DMS114 treated with DMSO at 0.1 percent for 48 hours (cell line): ENCODE measurements at regions not wholly inside any gene's neighbourhood (a gene's known extent, or its start where the extent isn't known, plus 50 kb on each side); places are given as distances from the start of the nearest gene placed in this dataset.
"Not testable (repeated sequence)": the region's sequence is repeated elsewhere in the genome, so short reads cannot be mapped to it uniquely, and the experiment has no call there.

ENCODE experiments used
- DNase-seq: peaks from one replicate; lab custom pipeline; 2025; ENCODE audit not compliant: unreplicated experiment; lab: John Stamatoyannopoulos, UW

DNA sequence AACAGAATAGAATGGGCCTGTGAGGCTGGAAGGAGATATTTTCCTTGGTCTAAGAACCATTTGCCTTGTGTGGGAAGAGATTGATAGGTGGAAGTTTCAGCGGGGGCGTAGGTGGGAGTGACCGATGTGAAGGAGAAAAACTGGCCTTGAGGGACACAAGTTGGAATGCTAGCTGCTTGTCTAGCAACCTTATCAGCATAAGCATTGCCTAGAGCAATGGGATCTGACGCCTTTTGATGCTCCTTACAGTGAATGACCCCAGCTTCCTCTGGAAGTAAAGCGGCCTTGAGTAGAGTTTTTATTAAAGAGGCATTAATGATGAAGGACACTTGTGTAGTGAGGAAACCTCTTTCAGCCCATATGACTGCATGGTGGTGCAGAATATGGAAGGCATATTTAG is 843.8 kb upstream of the ANO3 start:
- not testable (repeated sequence) for DNase-seq

DNA sequence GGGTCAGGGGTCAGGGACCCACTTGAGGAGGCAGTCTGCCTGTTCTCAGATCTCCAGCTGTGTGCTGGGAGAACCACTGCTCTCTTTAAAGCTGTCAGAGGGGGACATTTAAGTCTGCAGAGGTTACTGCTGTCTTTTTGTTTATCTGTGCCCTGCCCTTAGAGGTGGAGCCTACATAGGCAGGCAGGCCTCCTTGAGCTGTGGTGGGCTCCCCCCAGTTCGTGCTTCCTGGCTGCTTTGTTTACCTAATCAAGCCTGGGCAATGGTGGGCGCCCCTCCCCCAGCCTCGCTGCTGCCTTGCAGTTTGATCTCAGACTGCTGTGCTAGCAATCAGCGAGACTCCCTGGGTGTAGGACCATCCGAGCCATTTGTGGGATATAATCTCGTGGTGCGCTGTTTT is 830.5 kb upstream of the ANO3 start:
- DNase-seq, result not testable (repeated sequence)

DNA sequence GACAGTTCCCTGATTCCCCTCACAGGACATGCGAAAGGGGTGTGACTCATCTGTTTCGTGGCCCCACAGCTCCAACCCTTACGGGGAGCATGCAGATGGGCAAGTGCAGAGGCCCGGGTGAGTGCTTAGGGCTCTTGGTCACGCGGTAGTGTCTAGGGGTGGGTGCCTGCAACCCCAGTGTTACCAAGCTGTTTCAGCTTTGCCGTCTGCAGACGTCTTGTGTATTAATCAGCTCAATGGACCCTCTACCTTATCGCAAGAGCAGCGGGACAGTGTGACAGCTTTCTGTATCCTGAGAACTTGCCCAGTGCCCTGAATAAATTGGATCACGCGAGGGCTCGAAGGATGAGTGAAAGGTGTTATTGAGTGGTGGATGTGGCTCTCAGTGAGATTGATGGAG is 816.4 kb upstream of the ANO3 start:
- no peak for DNase-seq

DNA sequence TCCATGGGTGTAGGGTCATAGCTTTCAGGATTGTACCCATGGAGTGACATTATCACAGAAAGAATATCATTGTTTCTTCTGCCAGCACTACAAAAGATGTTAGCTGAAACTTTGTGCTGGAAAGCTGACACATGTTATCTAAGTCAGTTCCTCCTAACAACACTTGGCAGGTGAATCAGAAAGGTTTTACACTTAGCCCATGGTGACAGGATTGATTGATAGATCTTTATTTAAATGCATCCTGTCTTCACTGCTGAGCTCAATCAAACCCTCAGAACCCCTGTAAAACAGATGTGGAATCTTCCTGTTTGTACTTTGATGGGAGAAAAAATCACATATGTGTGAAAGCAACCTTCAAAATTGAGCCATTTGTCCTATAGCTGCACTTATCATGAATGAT is 811.5 kb upstream of the ANO3 start:
- DNase-seq, result no peak

DNA sequence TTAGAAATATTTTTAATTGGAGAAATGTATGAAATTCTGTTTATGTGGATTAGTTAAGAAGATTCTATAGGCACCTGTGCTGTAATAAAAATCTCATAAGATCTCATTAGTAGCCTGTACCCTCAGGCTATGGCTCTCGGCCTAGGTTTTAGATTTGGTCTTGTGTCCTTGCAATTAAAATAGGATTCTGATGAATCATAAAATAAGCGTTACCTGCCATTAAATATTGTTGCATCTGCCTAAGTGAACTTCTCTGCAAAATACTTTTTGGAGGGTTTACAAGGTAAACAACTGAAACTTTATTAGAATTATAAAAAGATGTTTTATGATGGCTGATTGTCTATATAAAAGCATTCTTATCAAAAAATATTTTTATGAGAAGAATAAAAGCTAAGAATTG is 804.1 kb upstream of the ANO3 start:
- no peak for DNase-seq

DNA sequence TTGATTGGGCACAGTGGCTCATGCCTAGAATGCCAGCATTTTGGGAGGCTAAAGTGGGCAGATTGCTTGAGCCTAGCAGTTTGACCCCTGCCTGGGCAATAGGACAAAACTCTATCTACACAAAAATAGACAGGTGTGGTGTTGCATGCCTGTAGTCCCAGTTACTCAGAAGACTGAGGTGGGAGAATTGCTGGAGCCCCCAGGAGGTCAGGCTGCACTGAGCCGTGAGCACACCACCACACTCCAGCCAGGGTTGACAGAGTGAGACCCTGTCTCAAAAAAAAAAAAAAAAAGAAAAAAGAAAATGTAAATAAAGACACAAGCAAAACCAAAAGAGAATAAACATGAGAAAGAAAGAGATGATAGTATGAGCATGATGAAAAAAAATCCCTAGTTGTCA is 802.4 kb upstream of the ANO3 start:
- DNase-seq, result no peak

DNA sequence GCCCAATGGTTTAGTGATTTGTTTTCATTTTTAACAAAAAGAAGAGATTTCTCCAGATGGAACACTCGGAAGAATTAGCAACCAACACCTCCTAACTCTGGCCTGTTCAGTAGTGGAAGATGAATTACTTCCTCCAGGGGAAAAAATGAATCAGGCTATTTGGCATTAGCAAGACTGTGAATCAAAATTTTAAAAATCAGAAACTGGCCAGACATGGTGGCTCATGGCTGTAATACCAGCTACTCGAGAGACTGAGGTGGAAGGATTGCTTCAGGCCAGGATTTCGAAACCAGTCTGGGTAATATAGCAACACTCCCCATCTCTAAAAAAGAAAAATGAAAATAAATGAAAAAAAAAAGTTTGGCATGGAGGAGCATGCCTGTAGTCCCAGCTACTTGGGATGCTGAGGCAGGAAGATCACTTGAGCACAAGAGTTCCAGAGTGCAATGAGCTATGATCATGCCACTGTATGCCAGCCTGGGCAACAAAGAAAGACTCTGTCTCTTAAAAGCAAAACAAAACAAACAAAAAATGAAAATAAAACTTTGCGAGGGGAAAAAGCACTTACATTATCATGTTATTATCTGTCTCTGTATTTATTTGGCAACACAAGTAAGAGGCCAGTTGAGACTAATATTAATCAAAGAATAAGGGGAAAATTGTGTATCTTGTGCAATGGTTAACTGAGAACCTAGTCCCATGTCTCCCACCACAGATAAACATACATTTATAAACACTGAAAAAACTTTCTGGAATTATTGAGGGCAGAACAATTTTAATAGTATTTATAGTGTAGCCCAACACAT is 796.3 kb upstream of the ANO3 start:
- no peak for DNase-seq

DNA sequence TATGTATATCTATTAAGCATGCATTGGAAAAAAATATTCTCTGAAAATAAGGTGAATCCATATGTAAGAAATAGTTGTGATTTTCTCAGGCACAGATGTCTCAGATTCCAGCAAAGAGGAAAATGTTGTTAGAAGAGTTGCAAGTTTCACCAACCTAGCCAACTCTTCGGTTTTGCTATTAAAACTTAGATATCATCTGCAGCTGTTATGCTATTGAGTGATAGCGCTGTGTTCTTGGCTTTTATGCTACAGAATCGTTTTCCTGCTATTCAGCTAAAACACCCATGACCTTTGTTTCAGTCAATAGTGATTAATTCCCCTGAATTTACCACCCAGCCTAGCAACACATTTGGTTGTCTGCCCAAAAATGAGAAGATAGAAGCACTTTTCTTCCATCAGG is 795.6 kb upstream of the ANO3 start:
- no peak for DNase-seq

DNA sequence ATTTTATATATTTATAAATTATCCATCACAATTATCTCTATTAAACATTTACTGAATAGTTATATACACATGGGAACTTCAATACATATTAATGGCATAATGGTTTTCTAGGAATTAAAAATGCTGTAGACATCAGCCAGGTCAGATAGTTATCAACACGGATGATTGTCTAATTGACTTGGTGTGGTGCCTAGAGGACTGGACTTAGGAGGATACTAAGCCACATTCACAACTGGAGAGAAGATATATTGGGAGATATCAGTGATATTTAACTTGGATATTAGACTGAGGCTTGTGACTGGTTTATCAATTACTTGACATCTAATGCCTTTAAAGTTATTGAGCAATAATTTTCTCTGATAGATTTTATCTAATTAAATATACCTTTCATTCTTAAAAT is 794.5 kb upstream of the ANO3 start:
- no peak for DNase-seq

DNA sequence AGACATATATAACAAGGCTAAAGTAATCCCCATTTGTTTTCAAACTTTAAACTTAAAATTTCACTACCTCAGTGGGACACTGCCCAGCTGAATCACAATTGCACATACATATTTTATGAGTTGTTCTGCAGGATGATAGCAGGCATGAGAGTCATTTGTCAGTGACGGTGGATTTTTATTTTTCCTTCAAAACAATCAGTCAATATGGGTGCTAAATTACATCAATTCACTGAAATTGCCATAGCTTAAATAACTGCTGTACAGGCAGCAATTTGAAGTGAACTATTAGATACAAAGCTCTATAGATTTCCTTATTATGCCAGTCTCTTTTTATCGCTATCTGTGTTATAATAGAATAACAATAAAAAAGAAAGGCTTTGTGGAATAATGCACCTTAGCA is 784.6 kb upstream of the ANO3 start:
- DNase-seq, result no peak

DNA sequence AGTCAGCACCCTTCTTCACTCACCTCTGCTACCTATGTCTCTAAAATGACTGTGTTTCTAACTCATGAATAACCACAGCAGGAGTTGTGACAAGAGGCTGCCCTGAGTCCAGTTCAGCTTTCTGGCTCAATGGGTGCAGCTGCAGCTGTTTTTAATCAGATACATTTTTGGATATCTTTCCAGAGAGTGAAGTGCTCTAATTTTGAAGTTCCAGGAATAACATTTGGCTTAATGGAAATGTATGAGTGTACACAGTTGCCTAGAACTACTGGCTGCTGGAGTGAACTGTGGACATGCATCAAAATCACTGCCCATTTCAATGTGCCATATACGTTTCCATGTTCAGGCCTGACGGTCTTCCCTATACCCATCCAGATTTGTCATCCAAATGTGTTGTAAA is 769.5 kb upstream of the ANO3 start:
- no peak for DNase-seq

DNA sequence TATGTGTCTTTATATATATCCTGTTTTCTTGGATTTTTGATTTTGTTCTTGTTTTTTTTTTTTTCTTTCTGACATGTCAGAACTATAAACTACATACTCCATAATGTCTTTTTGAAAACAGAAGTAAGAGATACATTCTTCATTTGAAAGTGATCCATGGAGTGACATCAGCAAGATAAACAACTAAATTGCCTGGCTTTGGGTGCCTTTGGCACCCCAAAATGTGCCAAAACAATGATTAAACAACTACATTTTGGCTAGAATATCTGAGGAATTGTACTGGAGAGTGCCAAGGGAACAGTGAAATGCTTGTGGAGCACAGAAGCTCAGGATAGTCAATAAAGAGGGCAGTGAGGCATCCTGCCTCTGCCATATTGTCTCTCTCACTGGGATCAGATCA is 766.1 kb upstream of the ANO3 start:
- DNase-seq, result no peak

DNA sequence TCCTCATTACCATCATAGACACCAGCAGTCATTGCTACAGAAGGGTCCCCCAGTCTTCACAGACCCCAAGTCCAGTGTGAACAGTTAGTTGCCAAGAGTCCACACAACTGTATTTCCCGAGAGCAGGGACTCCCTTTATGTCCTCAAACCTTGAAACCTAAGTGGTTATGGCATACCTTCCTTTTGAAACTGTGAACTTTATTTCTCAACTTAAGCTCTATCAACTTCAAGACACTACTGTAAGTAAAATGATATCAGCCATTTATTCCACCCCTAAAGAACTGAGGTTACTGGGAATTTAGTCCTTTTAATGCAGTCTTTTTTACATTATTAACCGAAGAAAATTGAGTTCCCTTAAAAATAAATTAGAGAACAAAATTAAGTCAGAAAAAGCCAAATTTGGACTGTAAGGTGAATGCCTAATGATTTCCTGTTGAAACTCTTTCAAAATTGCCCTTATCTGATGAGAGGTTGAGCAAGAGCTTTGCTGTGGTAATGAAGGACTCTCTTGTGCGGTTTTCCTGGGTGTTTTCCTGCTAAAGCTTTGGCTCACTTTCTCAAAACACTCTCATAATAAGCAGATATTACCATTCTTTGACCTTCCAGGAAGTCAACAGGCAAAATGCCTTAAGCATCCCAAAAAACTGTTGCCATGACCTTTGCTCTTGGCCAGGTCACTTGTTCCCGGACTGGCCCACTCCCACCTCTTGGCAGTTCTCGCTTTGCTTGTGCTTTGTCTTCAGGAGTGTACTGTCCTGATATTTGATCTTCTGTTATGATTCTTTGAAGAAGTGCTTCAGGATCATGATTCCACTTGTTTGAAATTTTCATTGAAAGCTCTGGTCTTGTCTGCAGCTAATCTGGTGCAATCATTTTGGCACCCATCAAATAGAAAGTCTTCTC is 765.4 kb upstream of the ANO3 start:
- no peak for DNase-seq

DNA sequence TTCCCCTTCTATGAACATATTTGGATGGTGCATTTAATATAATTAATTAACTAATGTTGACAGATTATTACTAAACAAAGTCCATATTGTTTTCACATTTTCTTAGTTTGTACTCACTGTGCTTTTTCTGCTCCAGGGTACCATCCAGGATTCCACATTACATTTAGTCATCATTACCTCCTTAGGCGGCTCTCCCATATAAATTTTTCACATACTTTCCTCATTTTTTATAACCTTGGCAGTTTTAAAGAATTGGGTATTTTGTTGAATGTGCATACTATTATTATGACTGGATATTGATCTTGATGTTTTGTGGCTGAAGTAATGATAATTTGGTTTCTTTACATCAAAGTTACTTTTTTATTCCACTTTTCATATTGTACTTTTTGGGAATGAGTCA is 755.6 kb upstream of the ANO3 start:
- no peak for DNase-seq

DNA sequence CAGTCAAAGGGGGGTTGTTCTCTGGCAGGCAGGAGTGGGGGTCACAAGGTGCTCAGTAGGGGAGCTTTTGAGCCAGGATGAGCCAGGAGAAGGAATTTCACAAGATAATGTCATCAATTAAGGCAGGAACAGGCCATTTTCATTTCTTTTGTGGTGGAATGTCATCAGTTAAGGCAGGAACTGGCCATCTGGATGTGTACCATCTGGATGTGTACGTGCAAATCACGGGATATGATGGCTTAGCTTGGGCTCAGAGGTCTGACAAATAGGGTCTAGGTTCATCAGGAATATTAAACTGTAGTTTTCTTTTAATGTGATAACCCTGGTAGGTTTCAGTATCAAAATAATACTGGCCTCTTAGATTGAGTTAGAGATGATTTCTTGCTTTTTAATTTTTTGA is 752.4 kb upstream of the ANO3 start:
- not testable (repeated sequence) for DNase-seq

DNA sequence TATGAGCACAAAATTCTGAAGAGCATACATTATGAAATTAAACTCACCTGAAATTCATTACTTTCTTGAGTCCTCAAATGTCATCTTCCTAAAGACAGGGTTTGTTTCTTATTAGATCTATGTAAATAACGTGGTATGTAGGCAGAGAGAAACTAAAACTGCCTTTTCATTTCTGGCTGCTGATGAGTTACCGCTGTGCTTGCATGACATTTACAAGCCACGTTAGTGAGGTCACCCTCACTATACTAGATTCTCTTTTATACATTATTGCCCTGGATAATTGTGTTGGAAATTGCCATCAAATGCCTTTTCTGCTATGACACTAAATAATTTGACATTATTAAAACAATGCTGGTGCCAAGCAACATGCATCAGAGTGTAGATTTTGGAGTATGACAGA is 748.3 kb upstream of the ANO3 start:
- DNase-seq, result no peak

DNA sequence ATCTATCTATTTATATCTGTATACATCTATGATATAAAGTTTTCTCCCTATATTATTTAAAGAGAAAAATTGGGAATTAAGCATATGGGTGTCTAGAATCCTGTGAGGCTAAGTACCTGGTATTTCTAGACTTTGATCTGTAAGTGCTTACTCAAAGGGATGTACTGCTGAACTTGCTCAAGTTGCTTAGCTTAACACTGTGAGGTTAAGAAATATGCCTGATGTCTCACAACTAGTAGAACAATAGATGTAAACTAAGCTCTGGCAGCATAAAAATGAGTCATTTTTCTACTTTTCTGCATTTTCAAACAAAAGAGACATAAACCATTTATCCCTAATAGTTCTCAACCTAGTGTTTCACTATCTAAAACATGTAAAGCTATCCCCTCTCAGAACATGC is 744.4 kb upstream of the ANO3 start:
- DNase-seq, result no peak

DNA sequence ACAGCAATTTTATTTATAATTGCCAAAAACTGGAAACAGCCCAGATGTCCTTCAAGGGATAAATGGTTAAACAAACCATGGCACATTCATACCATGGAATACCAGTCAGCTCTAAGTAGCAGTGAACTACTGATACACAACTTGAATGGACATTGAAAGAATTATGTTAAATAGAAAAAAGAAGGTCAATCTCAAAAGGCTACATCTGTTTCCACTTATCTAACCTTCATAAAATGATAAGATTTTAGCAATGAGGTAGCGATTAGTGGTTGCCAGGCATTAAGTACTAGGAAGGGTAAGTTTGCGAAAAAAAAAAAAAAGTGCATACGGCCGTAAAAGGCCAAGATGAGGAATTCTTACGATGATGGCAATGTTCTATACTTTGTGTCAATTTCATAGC is 738.7 kb upstream of the ANO3 start:
- DNase-seq, result no peak

DNA sequence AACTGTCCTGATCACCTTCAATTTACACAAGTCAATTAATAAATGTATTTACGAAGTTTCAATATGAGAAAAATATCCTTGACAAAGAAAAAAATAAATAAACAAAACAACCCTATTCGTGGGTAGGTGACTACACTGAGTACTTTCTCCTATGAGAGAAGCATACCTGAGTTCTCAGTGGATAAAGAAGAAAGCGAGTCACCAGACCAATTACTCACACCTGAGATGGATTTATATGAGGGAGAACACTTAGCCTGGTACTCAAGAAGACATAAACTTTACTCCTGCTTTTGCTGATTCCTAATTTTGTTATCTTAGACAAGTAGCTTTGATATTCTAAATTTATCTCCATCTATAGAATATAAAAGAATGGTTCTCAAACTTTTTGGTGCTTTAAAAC is 735.2 kb upstream of the ANO3 start:
- no peak for DNase-seq

DNA sequence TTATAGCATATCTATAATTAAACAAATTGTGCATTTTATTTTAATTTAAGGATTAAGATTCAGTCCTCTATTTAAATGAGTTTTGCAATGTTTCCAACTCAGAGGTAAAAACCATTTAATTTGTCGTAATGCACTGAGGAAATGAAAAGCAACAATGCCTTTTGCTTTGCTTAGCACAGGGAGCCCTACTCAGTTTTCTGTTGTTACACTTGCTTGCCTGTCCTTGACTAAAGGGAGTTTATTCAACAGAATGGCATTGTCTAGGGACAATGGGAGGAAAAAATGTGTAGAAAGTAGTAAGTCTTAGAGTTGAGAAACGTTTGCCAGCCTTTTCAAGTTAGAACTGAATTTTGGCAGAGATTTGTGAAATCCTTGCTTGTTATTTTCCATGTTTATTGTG is 734.2 kb upstream of the ANO3 start:
- DNase-seq, result no peak

DNA sequence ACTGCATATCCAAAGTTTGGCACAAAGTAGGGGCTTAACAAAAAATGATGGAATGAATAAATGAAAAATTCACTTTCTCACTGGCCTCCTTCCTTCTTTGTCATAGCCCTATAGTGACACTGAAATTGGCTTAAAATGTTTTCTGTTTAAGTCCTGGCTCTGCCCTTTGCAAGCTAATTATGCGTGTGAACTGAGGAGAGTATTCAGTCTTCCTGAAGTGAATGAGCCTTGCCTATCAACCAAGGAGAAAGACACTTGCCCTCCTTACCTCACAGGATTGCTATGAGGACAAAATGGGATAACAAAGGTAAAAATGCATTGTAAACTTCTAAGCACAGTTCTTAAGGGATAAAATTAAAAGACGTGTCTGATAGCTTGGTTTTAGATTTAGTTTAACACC is 729.8 kb upstream of the ANO3 start:
- no peak for DNase-seq

DNA sequence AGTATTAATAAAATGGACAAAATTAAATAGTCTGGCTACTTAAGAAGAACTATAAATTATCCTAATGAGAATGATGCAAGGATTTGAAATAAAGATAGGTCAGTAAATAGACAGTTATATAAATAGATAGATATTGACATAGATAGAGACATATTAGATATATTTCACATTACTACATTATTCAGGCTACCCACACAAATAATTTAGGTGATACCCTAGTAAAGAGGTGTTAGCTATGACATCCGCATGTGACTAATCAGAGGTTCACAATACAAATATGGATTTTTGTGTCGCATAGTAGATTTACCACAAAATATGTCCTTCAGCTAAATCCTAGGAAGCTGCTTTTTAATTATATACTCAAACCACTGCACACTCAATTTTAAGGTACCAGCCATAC is 729.0 kb upstream of the ANO3 start:
- DNase-seq, result no peak
